H9 (cell line): ENCODE measurements at regions not wholly inside any gene's neighbourhood (a gene's known extent, or its start where the extent isn't known, plus 50 kb on each side); places are given as distances from the start of the nearest gene placed in this dataset.

Experiments used
- DNase-seq: peaks from one replicate; pipeline ENCODE4 v3.0.0-alpha.2; 2017
- H2AFZ ChIP-seq: one replicate; pipeline ENCODE4 v1.6.1; 2013; ENCODE audit warnings: mild to moderate bottlenecking, low read length, control low read depth, moderate library complexity
- H2AK5ac ChIP-seq: 2 replicates; pipeline ENCODE4 v1.6.1; 2013; ENCODE audit warnings: low read length, control low read depth, mixed read lengths; ENCODE audit not compliant: insufficient read length
- H2BK120ac ChIP-seq: one replicate; pipeline ENCODE4 v1.6.1; 2013; ENCODE audit warnings: low read depth, mild to moderate bottlenecking, low read length, control low read depth, inconsistent platforms; ENCODE audit not compliant: poor library complexity, severe bottlenecking
- H2BK12ac ChIP-seq: 2 replicates; pipeline ENCODE4 v1.6.1; 2013; ENCODE audit warnings: low read length, control low read depth, mixed read lengths, low read depth; ENCODE audit not compliant: insufficient read length
- H2BK15ac ChIP-seq: 2 replicates; pipeline ENCODE4 v1.6.1; 2013; ENCODE audit warnings: low read depth, low read length, control low read depth
- H2BK20ac ChIP-seq: one replicate; pipeline ENCODE4 v1.6.1; 2013; ENCODE audit warnings: low read depth, mild to moderate bottlenecking, low read length, control low read depth, inconsistent platforms; ENCODE audit not compliant: poor library complexity, severe bottlenecking
- H2BK5ac ChIP-seq: 2 replicates; pipeline ENCODE4 v1.6.1; 2013; ENCODE audit warnings: low read length, control low read depth, mixed read lengths; ENCODE audit not compliant: insufficient read length
- H3K14ac ChIP-seq: 2 replicates; pipeline ENCODE4 v1.6.1; 2013; ENCODE audit warnings: low read length, control low read depth; ENCODE audit not compliant: insufficient read depth
- H3K18ac ChIP-seq: 2 replicates; pipeline ENCODE4 v1.6.1; 2013; ENCODE audit warnings: low read depth, mild to moderate bottlenecking, mixed read lengths, low read length, control low read depth; ENCODE audit not compliant: insufficient read length
- H3K23ac ChIP-seq: 2 replicates; pipeline ENCODE4 v1.6.1; 2013; ENCODE audit warnings: low read length, control low read depth, mixed read lengths, low read depth; ENCODE audit not compliant: insufficient read length
- H3K23me2 ChIP-seq: 2 replicates; pipeline ENCODE4 v1.6.1; 2013; ENCODE audit warnings: low read depth, mild to moderate bottlenecking, mixed read lengths, low read length, control low read depth; ENCODE audit not compliant: insufficient read length, poor library complexity, severe bottlenecking
- H3K27ac ChIP-seq: 2 replicates; pipeline ENCODE4 v1.5.1; 2013; ENCODE audit warnings: low read length, control low read depth, mixed read lengths, low read depth; ENCODE audit not compliant: insufficient read length
- H3K27me3 ChIP-seq: 2 replicates; pipeline ENCODE4 v1.6.1; 2013; ENCODE audit warnings: low read length, control low read depth, inconsistent platforms; ENCODE audit not compliant: insufficient read depth
- H3K4ac ChIP-seq: 2 replicates; pipeline ENCODE4 v1.6.1; 2013; ENCODE audit warnings: low read depth, mild to moderate bottlenecking, control low read depth, inconsistent platforms, low read length, moderate library complexity
- H3K4me1 ChIP-seq: 2 replicates; pipeline ENCODE4 v1.6.1; 2013; ENCODE audit warnings: low read length, control low read depth, inconsistent platforms; ENCODE audit not compliant: insufficient read depth
- H3K4me2 ChIP-seq: 2 replicates; pipeline ENCODE4 v1.6.1; 2013; ENCODE audit warnings: low read length, control low read depth, mixed read lengths; ENCODE audit not compliant: insufficient read length, insufficient read depth
- H3K56ac ChIP-seq: 2 replicates; pipeline ENCODE4 v1.6.1; 2013; ENCODE audit warnings: low read depth, mild to moderate bottlenecking, mixed read lengths, low read length, control low read depth; ENCODE audit not compliant: insufficient read length
- H3K79me1 ChIP-seq: 2 replicates; pipeline ENCODE4 v1.6.1; 2013; ENCODE audit warnings: low read depth, mild to moderate bottlenecking, moderate library complexity, low read length, control low read depth, inconsistent platforms; ENCODE audit not compliant: insufficient read depth, poor library complexity, severe bottlenecking
- H3K79me2 ChIP-seq: 2 replicates; pipeline ENCODE4 v1.6.1; 2013; ENCODE audit warnings: low read length, control low read depth, inconsistent platforms; ENCODE audit not compliant: insufficient read depth
- H3K9ac ChIP-seq: 2 replicates; pipeline ENCODE4 v1.6.1; 2013; ENCODE audit warnings: low read length, control low read depth, mixed read lengths; ENCODE audit not compliant: insufficient read length; ENCODE audit errors: extremely low read depth
- H3K9me3 ChIP-seq: one replicate; pipeline ENCODE4 v1.6.1; 2013; ENCODE audit warnings: low read depth, low read length, inconsistent platforms; ENCODE audit not compliant: control insufficient read depth
- H3T11ph ChIP-seq: one replicate; pipeline ENCODE4 v1.6.1; 2013; ENCODE audit warnings: mild to moderate bottlenecking, low read length, control low read depth, inconsistent platforms
- H4K20me1 ChIP-seq: one replicate; pipeline ENCODE4 v1.6.1; 2013; ENCODE audit not compliant: control insufficient read depth, insufficient read length, insufficient read depth
- H4K5ac ChIP-seq: 2 replicates; pipeline ENCODE4 v1.6.1; 2013; ENCODE audit warnings: low read depth, mild to moderate bottlenecking, mixed read lengths, low read length, control low read depth; ENCODE audit not compliant: insufficient read length
- H4K8ac ChIP-seq: replicated peaks from 2 replicates; pipeline ENCODE4 v1.6.1; 2013; ENCODE audit warnings: low read length, control low read depth, mixed read lengths, low read depth; ENCODE audit not compliant: insufficient read length
- H4K91ac ChIP-seq: 2 replicates; pipeline ENCODE4 v1.6.1; 2013; ENCODE audit warnings: low read depth, mild to moderate bottlenecking, moderate library complexity, mixed read lengths, low read length, control low read depth; ENCODE audit not compliant: insufficient read length
- H3K27ac Mint-ChIP-seq, 3 experiments: 2 replicates in 2 of 3; 3 replicates in 1 of 3; pipeline ENCODE4 v1.8.0; 2020 to 2021; ENCODE audit warnings: mixed read lengths in 3 of 3, mild to moderate bottlenecking in 1 of 3, moderate library complexity in 1 of 3
- H3K27me3 Mint-ChIP-seq: 2 replicates; pipeline ENCODE4 v1.8.0; 2021; ENCODE audit warnings: low read depth, mild to moderate bottlenecking, moderate library complexity, mixed read lengths
- H3K36me3 Mint-ChIP-seq, 3 experiments: 2 replicates in 2 of 3; 3 replicates in 1 of 3; pipeline ENCODE4 v1.8.0; 2020 to 2021; ENCODE audit warnings: low read depth in 3 of 3, mixed read lengths in 3 of 3; ENCODE audit not compliant: insufficient read depth in 1 of 3
- H3K4me1 Mint-ChIP-seq, 2 experiments: 2 replicates each; pipeline ENCODE4 v1.8.0; 2020; ENCODE audit warnings: mixed read lengths in 2 of 2
- H3K4me3 Mint-ChIP-seq, 2 experiments: 2 replicates in 1 of 2; 3 replicates in 1 of 2; pipeline ENCODE4 v1.8.0; 2020 to 2021; ENCODE audit warnings: mild to moderate bottlenecking in 2 of 2, mixed read lengths in 2 of 2, moderate library complexity in 1 of 2
- H3K9me3 Mint-ChIP-seq, 2 experiments: 2 replicates in 1 of 2; 3 replicates in 1 of 2; pipeline ENCODE4 v1.8.0; 2020; ENCODE audit warnings: mild to moderate bottlenecking in 2 of 2, mixed read lengths in 2 of 2, moderate library complexity in 1 of 2
- whole genome bisulfite sequencing: extraction: QIAGEN DNeasy Blood & Tissue Kit; methylation state at CpG from one replicate; pipeline ENCODE4 v1.1.7; 2013; ENCODE audit warnings: missing lambda C conversion rate, low lambda C conversion rate, mixed read lengths; ENCODE audit not compliant: insufficient read length; ENCODE audit errors: extremely low coverage; 5-methylcytosine and 5-hydroxymethylcytosine counted together
- TF ChIP-seq, protein P1 (sequence below): fragments of 200-600 bp; sonication (generic); conservative IDR thresholded peaks from 3 replicates; pipeline ENCODE4 v1.8.0; 2021; ENCODE audit warnings: antibody characterized with exemption, mild to moderate bottlenecking

DNA sequence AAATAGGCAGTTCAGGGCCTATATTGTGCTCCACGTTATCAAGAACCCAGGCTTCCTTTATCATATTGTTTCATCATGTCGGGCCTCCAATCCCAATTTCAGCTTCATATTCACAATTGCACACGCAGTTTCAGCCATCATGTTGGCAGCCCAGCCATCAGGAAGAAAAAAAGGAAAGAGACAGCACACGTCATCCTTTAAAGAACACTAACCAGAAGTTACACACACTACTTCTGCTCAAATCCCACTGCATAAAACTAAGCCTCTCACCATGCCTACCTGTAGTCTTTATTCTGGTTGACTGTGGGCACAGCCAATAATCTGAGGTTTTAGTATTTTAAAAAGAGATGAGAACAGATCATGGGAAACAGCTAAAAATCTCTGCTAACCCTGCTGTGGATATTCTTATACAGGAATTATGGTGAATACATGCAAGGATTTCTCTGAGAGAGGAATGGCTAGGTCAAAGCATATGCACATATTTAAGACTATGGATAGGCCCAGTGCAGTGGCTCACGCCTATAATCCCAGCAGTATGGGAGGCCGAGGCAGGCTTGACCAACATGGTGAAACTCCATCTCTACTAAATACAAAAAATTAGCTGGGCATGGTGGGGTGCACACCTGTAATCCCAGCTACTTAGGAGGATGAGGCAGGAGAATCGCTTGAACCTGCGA, 534.4 kb downstream of the ETV1 start:
- H3K4me3 Mint-ChIP-seq = no peak overlapping the region
- no peaks in the 10 kb centered on the region for H3K27me3 ChIP-seq
- H4K5ac ChIP-seq = no peak overlapping the region

More for the DNA sequence above, 534.4 kb downstream of the ETV1 start:
- Mint-ChIP-seq H3K27me3 (no peaks in the 10 kb centered on the region), H3K9me3 (no peaks in the 10 kb centered on the region), H3K4me1 (no peaks in the 10 kb centered on the region), H3K36me3 (no peaks in the 10 kb centered on the region), H3K27ac (no peak overlapping the region)
- Histone ChIP-seq H2BK120ac (no peak overlapping the region), H3K4me1 (no peaks in the 10 kb centered on the region), H4K20me1 (no peaks in the 10 kb centered on the region), H3K27ac (no peak overlapping the region), H2BK15ac (no peak overlapping the region), H3K18ac (no peak overlapping the region), H4K91ac (no peak overlapping the region), H3K9ac (no peak overlapping the region), H2BK20ac (no peak overlapping the region), H3K56ac (no peak overlapping the region), H3K4ac (no peak overlapping the region), H4K8ac (no peak overlapping the region), H2BK5ac (no peak overlapping the region), H3K9me3 (no peaks in the 10 kb centered on the region), H2BK12ac (no peak overlapping the region), H3K23me2 (no peaks in the 10 kb centered on the region), H3K23ac (no peak overlapping the region), H3K14ac (no peak overlapping the region), H3K79me2 (no peaks in the 10 kb centered on the region), H2AK5ac (no peak overlapping the region), H3K79me1 (no peaks in the 10 kb centered on the region), H2AFZ (no peak overlapping the region), H3K4me2 (no peak overlapping the region), H3T11ph (no peak overlapping the region)
- WGBS = no CpG with 5 or more reads among the region's 8 CpGs
- TF ChIP-seq, protein P1, sequence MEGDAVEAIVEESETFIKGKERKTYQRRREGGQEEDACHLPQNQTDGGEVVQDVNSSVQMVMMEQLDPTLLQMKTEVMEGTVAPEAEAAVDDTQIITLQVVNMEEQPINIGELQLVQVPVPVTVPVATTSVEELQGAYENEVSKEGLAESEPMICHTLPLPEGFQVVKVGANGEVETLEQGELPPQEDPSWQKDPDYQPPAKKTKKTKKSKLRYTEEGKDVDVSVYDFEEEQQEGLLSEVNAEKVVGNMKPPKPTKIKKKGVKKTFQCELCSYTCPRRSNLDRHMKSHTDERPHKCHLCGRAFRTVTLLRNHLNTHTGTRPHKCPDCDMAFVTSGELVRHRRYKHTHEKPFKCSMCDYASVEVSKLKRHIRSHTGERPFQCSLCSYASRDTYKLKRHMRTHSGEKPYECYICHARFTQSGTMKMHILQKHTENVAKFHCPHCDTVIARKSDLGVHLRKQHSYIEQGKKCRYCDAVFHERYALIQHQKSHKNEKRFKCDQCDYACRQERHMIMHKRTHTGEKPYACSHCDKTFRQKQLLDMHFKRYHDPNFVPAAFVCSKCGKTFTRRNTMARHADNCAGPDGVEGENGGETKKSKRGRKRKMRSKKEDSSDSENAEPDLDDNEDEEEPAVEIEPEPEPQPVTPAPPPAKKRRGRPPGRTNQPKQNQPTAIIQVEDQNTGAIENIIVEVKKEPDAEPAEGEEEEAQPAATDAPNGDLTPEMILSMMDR = no peak
- no peak for DNase-seq
